Esophagus squamous epithelium (tissue), 5 donors: ENCODE measurements at regions not wholly inside any gene's neighbourhood (a gene's known extent, or its start where the extent isn't known, plus 50 kb on each side); places are given as distances from the start of the nearest gene placed in this dataset.

Experiments used
- DNase-seq: peaks from one replicate; lab custom pipeline; 2025; lab: John Stamatoyannopoulos, UW
- H3K27ac ChIP-seq, 4 donors: fragments of 200-600 bp; sonication (generic); one replicate each; pipeline ENCODE4 v1.5.1; 2016 to 2019; ENCODE audit warnings: mild to moderate bottlenecking in 1 of 4
- H3K27me3 ChIP-seq, 4 donors: fragments of 200-600 bp; sonication (generic); 1 replicate in 3 of 4; 2 replicates in 1 of 4; pipeline versions ENCODE4 v1.5.1 to v1.6.0; 2017 to 2021; ENCODE audit warnings: antibody characterized with exemption in 1 of 4
- H3K36me3 ChIP-seq, 3 donors: fragments of 200-600 bp; sonication (generic); one replicate each; pipeline ENCODE4 v1.5.1; 2016 to 2019
- H3K4me1 ChIP-seq, 3 donors: fragments of 200-600 bp; sonication (generic); one replicate each; pipeline ENCODE4 v1.5.1; 2017 to 2019
- H3K4me3 ChIP-seq, 4 donors: fragments of 200-600 bp; sonication (generic); 1 replicate in 3 of 4; 2 replicates in 1 of 4; pipeline ENCODE4 v1.5.1; 2016 to 2019; ENCODE audit warnings: mild to moderate bottlenecking in 2 of 4, moderate library complexity in 1 of 4
- H3K9me3 ChIP-seq, 3 donors: fragments of 200-600 bp; sonication (generic); one replicate each; pipeline ENCODE4 v1.5.1; 2016 to 2019
- CTCF ChIP-seq, 6 experiments: fragments of 450-650 bp in 4 of 6; fragments of 200-600 bp in 2 of 6; sonication (generic) in 2 of 6; IDR thresholded peaks; one replicate each; pipeline ENCODE4 v1.5.1; 2016 to 2019; ENCODE audit warnings: antibody characterized with exemption in 6 of 6, mild to moderate bottlenecking in 4 of 6, moderate library complexity in 4 of 6
- POLR2A ChIP-seq, 4 donors: fragments of 450-650 bp; IDR thresholded peaks; one replicate each; pipeline ENCODE4 v1.6.1; 2017; ENCODE audit warnings: antibody characterized with exemption in 4 of 4, mild to moderate bottlenecking in 4 of 4, moderate library complexity in 3 of 4
- WGBS, 2 donors: methylation state at CpG; one replicate each; pipeline ENCODE4 v1.1.5; 2018; 5-methylcytosine and 5-hydroxymethylcytosine counted together
- intact Hi-C: fragments of 100-400 bp; cut with DNase I; formaldehyde crosslinking; loops from one replicate; pipeline ENCODE4 v1.15.0; 2022
- donor health status: DM: yes; HTN: yes; CAD: no.

- no peaks in the 10 kb centered on the region for H3K36me3 ChIP-seq
- 59% methylated on average over 5 of the region's 5 CpGs for WGBS, 2 donors
- no peak for DNase-seq
- intact Hi-C loops, result no loop called here
- H3K27me3 ChIP-seq, result no peaks in the 10 kb centered on the region
- no peak overlapping the region for H3K4me3 ChIP-seq
- no peak for TF ChIP-seq CTCF (IDR thresholded peaks at IDR 0.05)
- no peak for TF ChIP-seq POLR2A (IDR thresholded peaks at IDR 0.05)
- H3K27ac ChIP-seq, result no peak overlapping the region
- H3K9me3 ChIP-seq, result no peaks in the 10 kb centered on the region
- no peaks in the 10 kb centered on the region for H3K4me1 ChIP-seq
Observed at GRCh38 chr7:10257438-10257837, 716.2 kb upstream of the PHF14 start.

GRCh38 chr7:10266976-10267375, 706.7 kb upstream of the PHF14 start:
- H3K27me3 ChIP-seq, result no peaks in the 10 kb centered on the region
- peaks cover 0 to 7% (median 3%) of the 10 kb centered on the region in 3 donors for H3K4me1 ChIP-seq
- H3K27ac ChIP-seq, result no peak overlapping the region
- WGBS, 2 donors, result 72 to 74% methylated on average over 2 of the region's 2 CpGs
- no peaks in the 10 kb centered on the region for H3K36me3 ChIP-seq
- no peak overlapping the region for H3K4me3 ChIP-seq
- no peak for TF ChIP-seq POLR2A (IDR thresholded peaks at IDR 0.05)
- TF ChIP-seq CTCF (IDR thresholded peaks at IDR 0.05), result no peak
- H3K9me3 ChIP-seq, result no peaks in the 10 kb centered on the region
- intact Hi-C loops, result no loop called here
- no peak for DNase-seq

- Histone ChIP-seq H3K27ac (no peak overlapping the region), H3K36me3 (no peaks in the 10 kb centered on the region), H3K4me1 (peaks cover 0 to 7% (median 3%) of the 10 kb centered on the region in 3 donors), H3K9me3 (no peaks in the 10 kb centered on the region), H3K4me3 (no peak overlapping the region), H3K27me3 (no peaks in the 10 kb centered on the region)
- DNase-seq, result no peak
- intact Hi-C loops, result no loop called here
- WGBS, 2 donors, result 2 to 7% methylated on average over 3 of the region's 3 CpGs
- TF ChIP-seq POLR2A (IDR thresholded peaks at IDR 0.05) (no peak), CTCF (IDR thresholded peaks at IDR 0.05) (no peak)
Observed at GRCh38 chr7:10268034-10268433, 705.6 kb upstream of the PHF14 start.

- DNase-seq, result no peak
- no peaks in the 10 kb centered on the region for H3K4me1 ChIP-seq
- no peaks in the 10 kb centered on the region for H3K36me3 ChIP-seq
- H3K4me3 ChIP-seq, result no peak overlapping the region
- intact Hi-C loops, result no loop called here
- H3K27me3 ChIP-seq, result no peaks in the 10 kb centered on the region
- H3K27ac ChIP-seq, result no peak overlapping the region
- TF ChIP-seq CTCF (IDR thresholded peaks at IDR 0.05), result no peak
- H3K9me3 ChIP-seq, result no peaks in the 10 kb centered on the region
Observed at GRCh38 chr7:10282909-10283308, 690.8 kb upstream of the PHF14 start.

GRCh38 chr7:10284001-10284400, 689.7 kb upstream of the PHF14 start:
- intact Hi-C loops, result no loop called here
- TF ChIP-seq CTCF (IDR thresholded peaks at IDR 0.05), result no peak
- TF ChIP-seq POLR2A (IDR thresholded peaks at IDR 0.05), result no peak

More at GRCh38 chr7:10284001-10284400, 689.7 kb upstream of the PHF14 start:
- H3K4me3 ChIP-seq, result no peak overlapping the region
- WGBS, 2 donors, result 49 to 92% methylated on average over 1 of the region's 1 CpG
- no peaks in the 10 kb centered on the region for H3K9me3 ChIP-seq
- no peaks in the 10 kb centered on the region for H3K4me1 ChIP-seq
- H3K36me3 ChIP-seq, result no peaks in the 10 kb centered on the region
- no peaks in the 10 kb centered on the region for H3K27me3 ChIP-seq
- no peak for DNase-seq
- no peak overlapping the region for H3K27ac ChIP-seq
